LNCaP clone FGC (cell line): ENCODE measurements at regions not wholly inside any gene's neighbourhood (a gene's known extent, or its start where the extent isn't known, plus 50 kb on each side); places are given as distances from the start of the nearest gene placed in this dataset.

Experiments
- DNase-seq: peaks from one replicate; pipeline ENCODE4 v3.0.0-alpha.2; 2011; ENCODE audit warnings: low read depth
- H3K4me3 ChIP-seq: 2 replicates; pipeline ENCODE4 v1.5.1; 2011; ENCODE audit warnings: mild to moderate bottlenecking, low read depth, low read length, control low read depth
- TF ChIP-seq, protein P1 (sequence below): IDR thresholded peaks from 2 replicates; pipeline ENCODE4 v1.5.1; 2012; ENCODE audit warnings: mild to moderate bottlenecking; ENCODE audit not compliant: control insufficient read depth, insufficient read depth; ENCODE audit errors: extremely low read depth

DNA sequence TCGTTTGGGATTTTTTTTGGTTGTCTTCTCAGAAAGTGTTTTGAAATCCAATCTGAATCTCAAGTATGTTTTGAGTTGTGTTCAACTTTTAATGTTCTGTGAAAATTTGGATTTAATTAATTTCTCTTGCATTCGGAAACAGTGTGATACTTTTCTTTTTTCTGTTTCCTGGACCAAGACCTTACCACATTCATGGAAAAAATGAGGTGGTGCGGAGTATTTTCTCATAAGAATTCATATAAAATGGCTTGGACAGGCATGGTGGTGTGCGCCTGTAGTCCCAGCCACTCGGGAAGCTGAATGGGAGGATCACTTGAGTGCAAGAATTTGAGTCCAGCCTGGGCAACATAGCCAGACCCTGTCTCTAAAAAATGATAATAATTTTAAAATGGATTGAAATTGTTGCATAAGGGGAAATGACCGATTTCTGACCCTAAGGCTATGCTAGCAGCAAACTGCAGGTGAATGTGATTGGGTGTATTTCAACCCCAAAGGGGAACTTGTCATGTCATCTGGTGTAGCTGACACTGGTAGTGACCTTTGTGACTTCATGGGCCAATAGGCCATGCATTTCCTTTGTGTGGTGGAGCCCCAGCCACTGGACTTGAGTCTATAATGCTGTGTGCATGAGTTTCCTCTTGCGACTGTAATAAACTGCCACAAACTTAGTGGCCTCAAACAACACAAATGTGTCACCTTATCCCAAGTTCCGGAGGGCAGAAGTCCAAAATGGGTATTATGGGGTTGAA, 123.5 kb upstream of the RFLNA start:
- TF ChIP-seq, protein P1, sequence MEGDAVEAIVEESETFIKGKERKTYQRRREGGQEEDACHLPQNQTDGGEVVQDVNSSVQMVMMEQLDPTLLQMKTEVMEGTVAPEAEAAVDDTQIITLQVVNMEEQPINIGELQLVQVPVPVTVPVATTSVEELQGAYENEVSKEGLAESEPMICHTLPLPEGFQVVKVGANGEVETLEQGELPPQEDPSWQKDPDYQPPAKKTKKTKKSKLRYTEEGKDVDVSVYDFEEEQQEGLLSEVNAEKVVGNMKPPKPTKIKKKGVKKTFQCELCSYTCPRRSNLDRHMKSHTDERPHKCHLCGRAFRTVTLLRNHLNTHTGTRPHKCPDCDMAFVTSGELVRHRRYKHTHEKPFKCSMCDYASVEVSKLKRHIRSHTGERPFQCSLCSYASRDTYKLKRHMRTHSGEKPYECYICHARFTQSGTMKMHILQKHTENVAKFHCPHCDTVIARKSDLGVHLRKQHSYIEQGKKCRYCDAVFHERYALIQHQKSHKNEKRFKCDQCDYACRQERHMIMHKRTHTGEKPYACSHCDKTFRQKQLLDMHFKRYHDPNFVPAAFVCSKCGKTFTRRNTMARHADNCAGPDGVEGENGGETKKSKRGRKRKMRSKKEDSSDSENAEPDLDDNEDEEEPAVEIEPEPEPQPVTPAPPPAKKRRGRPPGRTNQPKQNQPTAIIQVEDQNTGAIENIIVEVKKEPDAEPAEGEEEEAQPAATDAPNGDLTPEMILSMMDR: no peak

DNA sequence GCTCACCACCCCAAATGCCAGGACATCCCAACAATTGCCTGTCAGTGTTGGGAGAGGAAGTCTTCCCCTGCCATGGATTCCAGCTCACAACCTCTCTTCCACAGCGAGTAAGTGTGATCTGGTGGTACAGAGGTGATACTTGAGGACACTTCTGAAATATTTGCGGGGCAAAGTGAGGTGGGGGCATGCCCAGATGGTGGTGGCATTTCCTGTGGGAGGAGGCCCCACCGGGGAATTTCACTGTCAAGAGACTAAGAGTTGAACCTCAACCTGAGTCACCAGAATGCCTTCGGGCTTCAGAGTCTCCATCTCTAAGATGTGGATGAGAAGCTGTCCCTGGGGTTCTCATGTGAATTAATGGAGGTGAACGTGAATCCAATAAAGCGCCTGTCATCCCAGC, 122.3 kb upstream of the RFLNA start:
- DNase-seq: no peak
- TF ChIP-seq, protein P1: no peak
- no peak overlapping the region for H3K4me3 ChIP-seq

More for the DNA sequence above, 123.5 kb upstream of the RFLNA start:
- H3K4me3 ChIP-seq: no peak overlapping the region
- DNase-seq: no peak

DNA sequence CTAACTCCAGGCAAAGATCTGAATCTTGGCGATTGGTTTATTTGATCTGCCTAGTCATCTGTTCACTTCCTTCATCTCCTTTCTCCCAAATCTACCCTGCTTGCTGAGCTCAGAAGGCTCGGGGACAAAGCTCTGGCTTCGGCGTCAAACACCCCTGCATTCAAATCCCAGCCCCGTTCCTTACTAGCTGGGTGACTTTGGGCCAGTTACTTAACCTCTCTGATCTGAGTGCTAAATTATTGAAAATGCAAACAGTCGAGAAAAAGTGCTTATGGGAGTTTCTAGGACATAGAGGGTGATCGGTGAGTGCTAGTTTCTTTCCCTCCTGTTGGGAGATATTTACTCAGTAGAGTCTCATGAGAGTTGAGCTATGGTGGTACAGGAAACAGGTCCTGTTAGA, 121.2 kb upstream of the RFLNA start:
- TF ChIP-seq, protein P1: no peak
- DNase-seq: no peak
- H3K4me3 ChIP-seq: no peak overlapping the region

DNA sequence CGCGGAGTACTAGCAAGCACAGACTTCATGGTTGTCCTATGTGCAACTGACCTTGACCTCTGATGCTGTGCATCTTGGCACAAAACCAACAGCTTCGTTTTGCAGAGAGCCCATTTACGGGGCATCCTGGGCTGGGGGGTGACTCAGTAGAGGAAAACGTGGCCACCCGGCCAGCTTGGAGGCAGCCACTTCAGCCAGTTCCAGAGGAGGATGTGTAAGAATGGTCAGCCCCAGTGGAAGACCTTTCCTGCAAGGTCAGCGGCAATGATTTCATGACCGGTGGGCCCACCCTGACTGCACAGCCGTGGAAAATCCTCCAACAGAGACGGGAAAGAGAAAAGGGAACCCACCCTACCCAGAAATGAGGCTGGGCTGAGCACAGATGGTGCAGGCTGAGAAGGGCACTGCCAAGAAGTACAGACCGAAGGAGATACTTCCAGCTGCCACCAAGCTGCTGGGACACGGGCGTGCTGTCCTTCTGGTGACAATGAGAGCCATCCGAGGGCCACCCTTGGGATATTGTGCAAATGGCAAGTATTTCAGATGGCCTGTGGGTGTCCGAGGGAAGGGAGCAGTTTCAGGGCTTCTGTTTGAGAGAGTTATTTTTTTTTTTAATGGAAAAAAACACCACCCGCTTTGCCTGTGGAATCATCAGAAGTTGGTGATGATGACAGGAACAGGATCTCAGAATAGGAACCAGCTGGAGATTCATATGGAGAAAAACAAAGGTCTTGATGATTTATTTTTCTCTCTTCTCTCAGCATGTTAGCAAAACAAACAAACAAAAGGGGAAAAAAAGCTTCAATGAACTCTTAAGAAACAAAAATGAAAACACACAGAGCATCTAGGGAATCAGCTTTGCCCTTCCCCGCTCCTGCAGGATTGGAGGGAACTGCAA, 120.2 kb upstream of the RFLNA start:
- TF ChIP-seq, protein P1: no peak
- DNase-seq: no peak
- H3K4me3 ChIP-seq: no peak overlapping the region

DNA sequence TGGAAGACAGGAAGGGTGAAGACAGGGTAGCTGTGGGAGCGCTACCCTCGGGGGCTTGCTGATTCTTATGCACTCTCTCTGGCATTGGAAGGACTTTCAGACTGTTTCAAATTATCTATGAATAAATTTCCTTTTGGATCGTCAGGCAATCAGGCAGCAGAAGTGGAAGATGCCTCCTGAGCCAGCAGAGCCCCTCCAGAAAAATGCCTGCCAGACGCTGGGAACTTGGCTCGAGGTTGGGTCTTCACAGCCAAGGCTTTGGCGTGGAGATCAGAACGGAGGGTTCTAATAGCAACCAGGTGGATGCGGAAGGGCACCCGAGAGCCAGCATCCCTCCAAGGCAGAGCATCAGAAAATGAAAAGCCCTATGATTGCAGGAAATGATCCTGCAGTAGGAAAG, 119.2 kb upstream of the RFLNA start:
- DNase-seq: no peak
- TF ChIP-seq, protein P1: no peak
- H3K4me3 ChIP-seq: no peak overlapping the region

DNA sequence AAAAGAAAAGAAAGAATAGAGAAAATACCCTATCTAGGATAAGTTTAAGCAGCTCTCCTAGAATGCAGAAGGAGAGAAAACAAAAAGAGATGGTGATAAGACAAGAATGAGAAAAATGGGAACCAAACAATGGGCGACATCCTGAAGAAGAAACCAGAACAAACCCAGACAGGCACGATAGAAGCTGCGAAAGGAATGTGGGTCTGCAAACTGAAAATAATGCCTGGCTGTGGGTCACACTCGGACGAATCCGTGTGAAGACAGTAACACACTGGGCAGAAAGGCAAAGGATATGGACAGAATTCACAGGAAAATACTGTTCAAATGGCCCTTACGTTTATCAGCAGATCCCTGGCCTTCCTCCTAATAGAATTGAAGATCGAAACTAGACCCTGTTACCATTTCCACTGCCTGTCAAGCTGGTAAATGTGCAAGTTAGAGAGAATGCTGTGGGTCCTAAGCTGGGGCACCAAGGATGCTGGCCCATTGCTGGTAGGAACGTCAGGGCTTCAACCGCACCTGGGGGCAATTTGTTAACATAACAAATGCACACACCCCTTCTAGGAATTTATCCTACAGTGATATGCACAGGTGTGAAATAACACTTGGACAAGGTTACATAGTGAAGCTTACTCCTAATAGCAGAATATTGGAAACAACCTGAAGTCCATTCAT, 117.5 kb upstream of the RFLNA start:
- TF ChIP-seq, protein P1: no peak

More for the DNA sequence above, 117.5 kb upstream of the RFLNA start:
- no peak overlapping the region for H3K4me3 ChIP-seq
- DNase-seq: no peak
